Motor neuron (in vitro differentiated cells): ENCODE measurements at regions not wholly inside any gene's neighbourhood (a gene's known extent, or its start where the extent isn't known, plus 50 kb on each side); places are given as distances from the start of the nearest gene placed in this dataset.
"Not testable (repeated sequence)": the region's sequence is repeated elsewhere in the genome, so short reads cannot be mapped to it uniquely, and the experiment has no call there.

ENCODE experiments used
- ATAC-seq, 8 experiments: fragments of 200-7000 bp; cut with Tn5 transposase; replicated peaks in 6 of 8; 2 replicates each; pipeline ENCODE4 v1.8.0; 2021; ENCODE audit warnings: mild to moderate bottlenecking in 8 of 8, moderate library complexity in 8 of 8
- H3K27ac ChIP-seq, 2 donors: fragments of 250-450 bp; sonication (Bioruptor Pico); 2 replicates each; pipeline ENCODE4 v1.9.0; 2021; ENCODE audit warnings: antibody characterized with exemption in 2 of 2, mild to moderate bottlenecking in 2 of 2, moderate library complexity in 1 of 2
- H3K4me1 ChIP-seq, 2 donors: fragments of 250-450 bp; sonication (Bioruptor Pico); replicated peaks in 1 of 2; 2 replicates each; pipeline ENCODE4 v1.6.1; 2021; ENCODE audit warnings: antibody characterized with exemption in 2 of 2, mild to moderate bottlenecking in 2 of 2, moderate library complexity in 1 of 2
- H3K4me3 ChIP-seq, 5 donors: fragments of 250-450 bp; sonication (Bioruptor Pico); 2 replicates each; pipeline ENCODE4 v1.9.0; 2021; ENCODE audit warnings: antibody characterized with exemption in 5 of 5, mild to moderate bottlenecking in 5 of 5, moderate library complexity in 4 of 5
- WGBS, 10 experiments: fragments of 450-650 bp; shearing (Covaris generic); methylation state at CpG; one replicate each; pipeline ENCODE4 v1.0.0; 2022; 5-methylcytosine and 5-hydroxymethylcytosine counted together
- in situ Hi-C, 9 experiments: fragments of 400-800 bp; cut with MboI; loops; one replicate each; pipeline ENCODE4 v1.15.0; 2021; ENCODE audit warnings: low sequenced_read_pairs in 9 of 9, low pct_unique_long_range_greater_than_20kb in 2 of 9; ENCODE audit not compliant: unreplicated experiment in 9 of 9

DNA sequence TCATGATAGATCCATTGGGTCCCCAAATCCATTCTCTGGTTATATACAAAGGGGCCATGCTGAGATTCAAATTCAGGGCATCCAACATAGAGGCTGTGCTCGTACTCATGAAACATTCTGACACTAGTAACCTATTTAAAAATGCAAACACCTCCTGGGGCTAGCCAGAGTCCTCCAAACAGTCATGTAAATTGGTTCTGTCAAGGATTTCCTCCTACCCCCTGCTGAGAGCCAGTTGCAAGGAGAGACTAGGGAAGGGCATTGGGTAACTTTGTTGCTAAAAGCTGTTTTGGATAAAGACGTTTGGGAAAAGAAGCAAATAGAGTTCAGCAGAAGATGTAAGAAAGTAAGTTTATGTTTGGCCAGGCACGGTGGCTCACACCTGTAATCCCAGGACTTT, 81.6 kb upstream of the FRG2C start:
- H3K27ac ChIP-seq, H3K4me1 ChIP-seq, in situ Hi-C loops, H3K4me3 ChIP-seq, ATAC-seq: not testable (repeated sequence)
- 0 to 60% (median 24%) methylated on average over 1 to 2 of the region's 3 CpGs; no CpG with 5 or more reads in 6 of the 10 experiments for WGBS, 10 experiments

DNA sequence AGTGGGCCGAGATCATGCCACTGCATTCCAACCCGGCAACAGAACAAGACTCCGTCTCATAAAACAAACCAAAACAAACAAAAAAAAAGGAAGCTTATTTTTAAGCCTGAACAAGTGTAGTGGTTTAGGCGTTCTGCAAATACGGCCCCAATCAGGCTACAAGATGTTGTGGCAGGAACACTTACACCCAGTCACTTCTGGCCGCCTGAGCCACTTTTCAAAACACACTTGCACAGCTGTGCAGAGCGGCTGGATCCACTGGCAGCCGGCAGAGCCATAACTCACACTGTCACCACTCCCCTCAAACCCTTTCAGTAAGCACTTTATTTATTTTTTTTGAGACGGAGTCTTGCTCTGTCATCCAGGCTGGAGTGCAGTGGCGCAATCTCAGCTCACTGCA, 81.0 kb upstream of the FRG2C start:
- in situ Hi-C loops, H3K27ac ChIP-seq, H3K4me3 ChIP-seq, H3K4me1 ChIP-seq: not testable (repeated sequence)
- WGBS, 10 experiments = 0 to 90% (median 73%) methylated on average over 1 to 6 of the region's 10 CpGs; no CpG with 5 or more reads in 5 of the 10 experiments
- ATAC-seq = peak in 1 of 8 experiments; percentile 55

DNA sequence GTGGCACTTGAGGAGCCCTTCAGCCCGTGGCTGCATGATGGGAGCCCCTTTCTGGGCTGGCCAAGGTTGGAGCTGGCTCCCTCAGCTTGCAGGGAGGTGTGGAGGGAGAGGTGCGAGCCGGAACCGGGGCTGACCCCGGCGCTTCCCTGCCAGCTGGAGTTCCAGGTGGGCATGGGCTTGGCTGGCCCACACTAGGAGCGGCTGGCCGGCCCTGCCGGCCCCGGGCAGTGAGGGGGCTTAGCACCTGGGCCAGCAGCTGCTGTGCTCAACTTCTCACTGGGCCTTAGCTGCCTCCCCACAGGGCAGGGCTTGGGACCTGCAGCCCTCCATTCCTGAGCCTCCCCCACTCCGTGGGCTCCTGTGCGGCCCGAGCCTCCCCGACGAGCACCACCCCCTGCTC, 76.4 kb upstream of the FRG2C start:
- H3K4me1 ChIP-seq, in situ Hi-C loops, H3K4me3 ChIP-seq, H3K27ac ChIP-seq, ATAC-seq: not testable (repeated sequence)
- WGBS, 10 experiments = 40% methylated on average over 3 to 4 of the region's 15 CpGs; no CpG with 5 or more reads in 8 of the 10 experiments

DNA sequence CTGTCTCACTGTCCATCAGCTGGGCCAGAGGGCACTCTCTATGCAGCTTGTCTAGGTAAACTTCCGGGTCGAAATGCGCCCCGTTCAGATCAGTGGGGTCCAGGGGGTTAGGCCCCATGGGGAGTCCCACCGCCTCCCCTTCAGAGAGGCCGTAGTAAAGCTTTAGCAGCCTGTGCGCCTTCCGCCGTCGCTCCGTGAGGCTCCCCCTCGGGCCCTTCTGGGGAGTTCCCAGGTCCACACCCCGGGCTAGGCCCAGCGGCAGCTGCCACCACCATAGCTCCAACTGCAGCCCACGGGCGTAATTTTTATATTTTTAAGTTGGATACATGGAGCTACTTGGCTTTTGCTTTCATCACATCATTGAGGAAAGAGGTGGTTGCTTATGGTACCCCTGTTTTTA, 73.7 kb upstream of the FRG2C start:
- H3K4me3 ChIP-seq, in situ Hi-C loops, ATAC-seq, H3K4me1 ChIP-seq, H3K27ac ChIP-seq: not testable (repeated sequence)
- WGBS, 10 experiments = 0 to 82% (median 66%) methylated on average over 1 to 4 of the region's 16 CpGs; no CpG with 5 or more reads in 4 of the 10 experiments

DNA sequence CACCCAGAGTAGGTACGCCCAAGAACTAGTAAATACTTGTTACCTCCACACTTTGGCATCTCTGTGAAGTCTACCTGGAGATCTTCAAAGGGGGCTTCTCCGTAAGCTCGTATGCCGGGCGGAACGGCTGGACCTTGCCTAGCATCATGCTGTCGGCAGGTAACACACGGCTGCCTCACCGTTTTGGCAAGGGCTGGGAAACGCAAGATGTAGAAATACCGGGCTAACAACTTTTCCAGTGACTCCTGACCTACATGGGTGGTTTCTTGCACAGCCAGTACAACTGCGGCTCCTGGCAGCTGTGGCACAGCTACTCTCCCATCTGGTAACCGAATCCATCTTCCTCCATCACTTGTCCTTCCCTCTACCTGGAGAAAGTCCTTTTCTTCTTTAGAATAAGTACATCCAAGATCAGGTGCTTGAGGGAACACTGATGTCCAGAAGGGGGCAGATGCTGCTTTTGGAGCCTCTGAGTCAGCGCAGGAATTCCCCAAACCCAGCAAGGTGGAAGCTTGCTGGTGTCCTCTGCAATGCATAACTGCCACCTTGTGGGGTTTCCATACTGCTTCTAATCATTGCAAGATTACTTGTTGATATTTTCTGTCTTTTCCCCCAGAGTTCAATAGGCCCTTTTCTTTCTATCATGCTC, 59.7 kb upstream of the FRG2C start:
- H3K4me3 ChIP-seq, H3K4me1 ChIP-seq, in situ Hi-C loops, H3K27ac ChIP-seq, ATAC-seq: not testable (repeated sequence)
- WGBS, 10 experiments = 74 to 96% (median 80%) methylated on average over 1 to 9 of the region's 14 CpGs; no CpG with 5 or more reads in 3 of the 10 experiments

DNA sequence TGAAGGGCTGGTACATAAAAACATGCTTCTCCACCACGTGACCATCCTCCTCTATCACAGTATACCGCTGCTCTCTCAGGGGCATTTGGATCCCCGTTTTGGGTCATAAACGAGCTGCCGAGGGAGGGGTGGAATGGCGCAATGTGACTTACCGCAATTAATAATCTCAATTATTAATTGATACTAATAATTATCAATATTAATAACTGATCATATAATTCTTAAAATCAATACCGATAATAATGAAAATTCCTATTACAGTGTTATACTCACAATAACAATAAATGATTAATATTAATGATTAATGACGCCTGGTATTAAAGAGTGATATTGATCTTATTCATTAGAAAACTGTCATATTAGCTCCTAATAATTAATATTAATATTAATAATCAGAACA, 56.1 kb upstream of the FRG2C start:
- ATAC-seq, in situ Hi-C loops, H3K4me1 ChIP-seq, H3K4me3 ChIP-seq, H3K27ac ChIP-seq: not testable (repeated sequence)
- 71 to 100% (median 86%) methylated on average over 2 to 9 of the region's 9 CpGs; no CpG with 5 or more reads in 2 of the 10 experiments for WGBS, 10 experiments

DNA sequence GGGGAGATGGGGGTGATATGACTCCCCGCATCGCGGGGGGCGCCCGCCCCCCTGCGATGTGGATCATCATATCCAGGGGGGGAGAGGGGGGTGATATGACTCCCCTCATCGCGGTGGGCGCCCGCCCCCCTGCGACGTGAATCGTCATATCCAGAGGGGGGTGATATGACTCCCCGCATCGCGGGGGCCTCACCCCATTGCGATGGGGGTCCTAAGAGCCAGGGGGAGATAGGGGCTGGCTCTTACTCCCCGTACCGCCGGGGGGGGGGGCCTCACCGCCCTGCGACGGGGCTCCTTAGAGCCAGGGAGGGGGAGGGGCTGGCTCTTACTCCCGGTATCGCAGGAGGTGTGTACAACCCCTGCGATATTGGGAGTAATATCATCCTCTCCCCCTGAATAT, 54.5 kb upstream of the FRG2C start:
- H3K4me1 ChIP-seq, ATAC-seq, H3K4me3 ChIP-seq, H3K27ac ChIP-seq, in situ Hi-C loops: not testable (repeated sequence)
- WGBS, 10 experiments = no CpG with 5 or more reads among the region's 26 CpGs

DNA sequence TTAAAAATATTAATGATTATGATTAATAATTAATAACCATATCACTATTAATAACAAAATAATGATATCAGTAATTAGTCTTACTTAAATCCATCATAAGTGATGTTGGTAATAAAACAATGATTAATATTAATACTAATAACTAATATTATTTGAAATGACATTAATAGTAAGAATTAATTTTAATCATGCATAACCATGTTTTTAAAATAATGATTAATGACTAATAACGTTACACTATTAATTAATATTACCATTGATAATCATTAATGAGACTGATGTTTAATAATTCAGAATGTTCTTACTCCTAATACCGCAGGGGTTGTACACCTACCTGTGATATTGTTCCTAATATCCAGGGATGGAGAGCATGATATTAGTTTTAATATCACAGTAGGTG, 53.4 kb upstream of the FRG2C start:
- in situ Hi-C loops = no loop called here
- no peak for ATAC-seq
- WGBS, 10 experiments = 0 to 100% (median 71%) methylated on average over 1 to 2 of the region's 2 CpGs; no CpG with 5 or more reads in 2 of the 10 experiments
- H3K4me1 ChIP-seq = no peaks in the 10 kb centered on the region
- H3K27ac ChIP-seq = no peak overlapping the region
- H3K4me3 ChIP-seq = no peak overlapping the region

DNA sequence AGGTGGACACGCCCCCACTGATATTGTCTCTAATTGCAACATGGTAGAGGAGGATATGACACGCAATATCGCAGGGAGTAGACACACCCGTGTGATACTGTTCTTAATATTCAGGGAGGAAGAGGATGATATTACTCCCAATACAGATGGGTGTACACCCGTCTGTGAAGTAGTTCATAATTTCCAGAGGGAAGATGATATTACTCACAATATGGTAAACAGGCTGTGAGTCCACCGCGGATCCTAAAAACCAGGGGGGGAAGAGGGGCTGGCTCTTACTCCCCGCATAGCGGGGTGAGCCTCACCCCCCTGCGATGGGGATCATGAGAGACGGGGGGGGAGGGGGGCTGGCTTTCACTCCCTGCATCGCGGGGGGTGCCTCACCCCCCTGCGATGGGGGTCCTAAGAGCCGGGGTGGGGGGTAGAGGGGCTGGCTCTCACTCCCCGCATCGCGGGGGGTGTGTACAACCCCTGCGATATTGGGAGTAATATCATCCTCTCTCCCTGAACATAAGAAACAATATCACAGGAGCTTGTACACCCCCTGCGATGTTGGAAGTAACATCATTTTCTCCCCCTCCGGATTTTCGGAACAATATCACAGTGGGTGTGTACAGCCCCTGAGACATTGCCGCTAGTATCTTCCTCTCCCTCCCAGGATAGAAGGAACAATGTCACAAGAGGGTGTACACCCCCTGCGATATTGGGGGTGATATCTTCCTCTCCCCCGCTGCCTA, 52.2 kb upstream of the FRG2C start:
- H3K4me1 ChIP-seq, H3K27ac ChIP-seq, in situ Hi-C loops, H3K4me3 ChIP-seq: not testable (repeated sequence)
- ATAC-seq = peak in 1 of 8 experiments; percentile 23
- WGBS, 10 experiments = 74 to 85% (median 78%) methylated on average over 1 to 9 of the region's 25 CpGs; no CpG with 5 or more reads in 6 of the 10 experiments
